ENCODE measurements at regions not wholly inside any gene's neighbourhood (a gene's known extent, or its start where the extent isn't known, plus 50 kb on each side); places are given as distances from the start of the nearest gene placed in this dataset.

GRCh38 chr1:222279591-222279990 is 268.3 kb downstream of the HHIPL2 start:
- Histone ChIP-seq H2BK5ac (ENCODE audit: low read depth, low read length) (no peak overlapping the region), H2AK5ac (ENCODE audit: low read depth, low read length) (no peak overlapping the region), H2BK20ac (ENCODE audit: low read length) (no peak overlapping the region), H3K23me2 (ENCODE audit: low read depth, low read length) (no peaks in the 10 kb centered on the region), H3K4me1 (replicated peaks in 1 of 4; ENCODE audit: control insufficient read depth in 3 of 4, insufficient read depth in 4 of 4, low read length in 3 of 4) (no peaks in the 10 kb centered on the region), H2BK120ac (replicated peaks; ENCODE audit: low read depth, low read length) (no peak overlapping the region), H3K4me2 (ENCODE audit: insufficient read depth in 1 of 2, low read depth in 2 of 2, low read length in 2 of 2) (no peak overlapping the region), H3K36me3 (ENCODE audit: control insufficient read depth in 2 of 4, insufficient read depth in 4 of 4, low read length in 3 of 4) (no peaks in the 10 kb centered on the region), H2AFZ (ENCODE audit: low read length) (no peak overlapping the region), H2BK15ac (ENCODE audit: low read length) (no peak overlapping the region), H3K4me3 (ENCODE audit: extremely low read depth in 1 of 4, insufficient read depth in 2 of 4, low read depth in 3 of 4, low read length in 4 of 4) (no peak overlapping the region), H3K79me2 (ENCODE audit: control insufficient read depth in 1 of 2, insufficient read depth in 2 of 2, low read length in 2 of 2) (no peaks in the 10 kb centered on the region), H3K27ac (ENCODE audit: low read depth, low read length) (no peak overlapping the region), H3K23ac (ENCODE audit: insufficient read length) (no peak overlapping the region), H4K20me1 (replicated peaks in 1 of 2; ENCODE audit: control insufficient read depth in 1 of 2, insufficient read depth in 2 of 2, low read length in 2 of 2) (no peaks in the 10 kb centered on the region), H3K9ac (replicated peaks in 1 of 4; ENCODE audit: extremely low read depth in 1 of 4, low read depth in 3 of 4, low read length in 3 of 4) (no peak overlapping the region), H3K14ac (ENCODE audit: insufficient read length) (no peak overlapping the region), H3K56ac (replicated peaks; ENCODE audit: insufficient read length, low read depth, low read length) (no peak overlapping the region), H3K79me1 (ENCODE audit: low read depth, low read length) (no peaks in the 10 kb centered on the region), H4K8ac (ENCODE audit: extremely low read depth, insufficient read depth, low read length) (no peak overlapping the region), H2BK12ac (ENCODE audit: low read depth, low read length) (no peak overlapping the region), H4K5ac (ENCODE audit: insufficient read length, low read depth, low read length) (no peak overlapping the region), H3K4ac (replicated peaks; ENCODE audit: insufficient read length, low read depth, low read length) (no peak overlapping the region), H3K18ac (ENCODE audit: extremely low read depth, low read length) (no peak overlapping the region), H4K91ac (replicated peaks; ENCODE audit: insufficient read length, low read length) (no peak overlapping the region), H3K27me3 (replicated peaks in 1 of 4; ENCODE audit: control insufficient read depth in 3 of 4, extremely low read depth in 1 of 4, insufficient read depth in 3 of 4, low read length in 3 of 4) (no peaks in the 10 kb centered on the region), H3K9me3 (ENCODE audit: insufficient read depth in 2 of 2, low read depth in 1 of 2, low read length in 1 of 2) (no peaks in the 10 kb centered on the region)
- DNase-seq (ENCODE audit: low read depth in 1 of 2, low spot score in 2 of 2) (no peak), FAIRE-seq (no peak)
- CTCF ChIA-PET (ENCODE audit: partially characterized antibody): interaction anchor here (1.0 kb wide), 1 partner anchor 16 kb away, joined by 4 read pairs; no protein-coding TSS in a partner anchor
- WGBS, 2 experiments (ENCODE audit: extremely low coverage in 1 of 2, insufficient coverage in 1 of 2, insufficient read length in 1 of 2, insufficient replicate concordance in 2 of 2, low coverage in 1 of 2, low lambda C conversion rate in 2 of 2, missing lambda C conversion rate in 1 of 2): 96% methylated on average over 3 of the region's 3 CpGs; no CpG with 5 or more reads in 1 of the 2 experiments
- POLR2A ChIA-PET (ENCODE audit: partially characterized antibody): no interaction called here
- TF ChIP-seq SP1 (IDR thresholded peaks at IDR 0.05; ENCODE audit: low read depth, low read length) (no peak), RNF2 (IDR thresholded peaks at IDR 0.05; ENCODE audit: borderline replicate concordance, low read depth, low read length, missing control alignments, poor library complexity, severe bottlenecking) (no peak)

Measured in H1 (cell line).